ENCODE measurements at regions not wholly inside any gene's neighbourhood (a gene's known extent, or its start where the extent isn't known, plus 50 kb on each side); places are given as distances from the start of the nearest gene placed in this dataset.
"Not testable (repeated sequence)": the region's sequence is repeated elsewhere in the genome, so short reads cannot be mapped to it uniquely, and the experiment has no call there.

DNA sequence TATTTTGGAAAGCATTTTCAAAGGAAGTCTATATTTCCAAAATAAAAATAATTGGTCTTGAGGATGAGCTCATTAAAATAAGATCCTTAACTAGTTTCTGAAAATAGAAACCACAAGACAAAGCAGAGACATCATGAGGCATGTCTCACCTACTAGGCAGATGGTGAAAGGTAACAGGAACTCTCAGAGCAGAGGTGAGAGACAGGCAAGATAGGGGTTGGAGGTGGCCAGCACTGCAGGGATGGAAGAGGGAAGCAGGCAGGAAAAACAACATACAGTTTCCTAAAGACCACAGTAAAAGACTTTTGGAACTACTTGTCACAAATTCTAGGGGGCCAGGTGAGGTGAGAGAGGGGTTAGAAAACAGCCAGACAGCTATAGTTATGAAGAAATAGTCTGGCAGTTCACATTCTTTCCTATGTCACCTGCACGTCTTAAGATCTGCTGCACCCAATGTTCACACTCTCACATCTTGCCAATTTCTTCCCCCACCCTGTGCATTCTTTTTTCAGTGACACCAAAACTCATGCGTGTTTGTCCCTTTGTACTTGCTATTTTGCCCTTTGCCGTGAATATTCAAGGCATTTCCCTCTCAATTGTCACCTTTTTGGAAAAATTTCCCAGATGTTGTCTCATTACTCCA is 341.7 kb upstream of the KITLG start:
- H3K27me3 Mint-ChIP-seq, result no peaks in the 10 kb centered on the region
- H3K9me3 Mint-ChIP-seq, result no peaks in the 10 kb centered on the region
- CTCF ChIA-PET, result interaction anchor here (1.5 kb wide), 1 partner anchor 78 kb away, joined by 3 read pairs; no protein-coding TSS in a partner anchor
- H3K4me1 Mint-ChIP-seq, result no peaks in the 10 kb centered on the region
- DNase-seq, result no peak
- POLR2A ChIA-PET, result no interaction called here
- no peak overlapping the region for H3K4me3 Mint-ChIP-seq
- H3K36me3 Mint-ChIP-seq (ENCODE audit: low read depth), result no peaks in the 10 kb centered on the region
- no peak overlapping the region for H3K27ac Mint-ChIP-seq

DNA sequence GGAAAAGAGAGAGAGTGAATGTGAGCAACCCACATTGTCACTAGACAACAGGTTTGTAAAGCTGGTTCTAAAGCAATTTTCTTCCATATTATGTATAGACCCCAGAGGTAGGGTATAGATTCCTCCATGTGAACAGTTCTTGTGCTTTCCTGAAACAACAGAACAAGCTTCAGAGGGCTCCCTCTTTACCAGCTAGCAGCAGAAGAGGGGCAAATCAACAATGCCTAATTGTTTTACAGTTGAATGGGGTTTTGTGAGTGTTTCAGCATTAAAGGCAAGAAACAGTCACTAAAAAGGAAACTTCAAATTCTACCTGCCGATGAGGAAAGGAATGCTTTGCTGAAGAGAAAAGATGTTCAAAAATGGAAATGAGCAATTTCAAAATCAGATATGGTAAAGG is 341.2 kb upstream of the KITLG start:
- H3K36me3 Mint-ChIP-seq (ENCODE audit: low read depth), result no peaks in the 10 kb centered on the region
- no peaks in the 10 kb centered on the region for H3K27me3 Mint-ChIP-seq
- H3K4me1 Mint-ChIP-seq, result no peaks in the 10 kb centered on the region
- H3K9me3 Mint-ChIP-seq, result no peaks in the 10 kb centered on the region
- ChIA-PET CTCF (no interaction called here), POLR2A (no interaction called here)
- H3K27ac Mint-ChIP-seq, result no peak overlapping the region
- no peak for DNase-seq
- H3K4me3 Mint-ChIP-seq, result no peak overlapping the region

DNA sequence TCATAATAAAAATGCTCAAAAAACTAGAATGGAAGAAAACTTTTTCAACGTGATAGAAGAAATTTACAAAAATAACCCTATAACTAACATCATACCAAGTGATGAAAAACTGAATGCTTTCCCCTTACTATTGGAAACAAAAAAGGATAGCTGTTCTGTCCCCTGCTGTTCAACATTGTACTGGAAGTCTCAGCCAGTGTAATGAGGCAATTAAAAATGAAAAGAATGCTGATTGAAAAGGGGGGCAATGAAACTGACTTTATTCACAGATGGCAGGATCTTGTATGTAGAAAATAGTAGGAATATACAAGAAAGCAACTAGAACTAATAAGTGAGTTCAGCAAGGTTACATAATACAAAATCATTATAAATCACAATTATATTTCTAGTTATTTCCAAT is 337.9 kb upstream of the KITLG start:
- POLR2A ChIA-PET, result no interaction called here
- no peak for DNase-seq
- CTCF ChIA-PET, result no interaction called here
- Mint-ChIP-seq H3K27me3 (no peaks in the 10 kb centered on the region), H3K9me3 (peaks cover 9% of the 10 kb centered on the region), H3K27ac (no peak overlapping the region), H3K4me1 (no peaks in the 10 kb centered on the region), H3K4me3 (no peak overlapping the region), H3K36me3 (ENCODE audit: low read depth) (no peaks in the 10 kb centered on the region)

DNA sequence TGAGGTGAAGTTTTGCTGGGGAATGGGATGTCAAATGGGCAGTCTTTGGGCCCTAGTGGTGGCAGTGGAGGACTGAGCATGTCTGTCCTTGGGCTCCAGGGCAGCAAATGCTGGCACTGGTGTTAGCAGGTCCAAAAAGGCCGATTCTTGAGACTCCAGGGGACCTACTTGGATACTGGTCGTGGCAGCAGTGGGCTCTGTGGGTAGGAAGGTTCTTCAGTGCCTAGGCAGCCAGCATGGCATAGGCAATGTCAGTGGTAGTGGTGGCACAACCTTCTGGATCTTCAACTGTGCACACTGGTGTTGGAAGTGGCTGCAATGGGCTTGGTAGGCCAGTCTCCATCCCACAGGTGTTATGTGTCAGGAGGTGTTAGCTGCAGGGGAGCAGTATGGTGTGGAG is 334.7 kb upstream of the KITLG start:
- H3K4me3 Mint-ChIP-seq, result no peak overlapping the region
- CTCF ChIA-PET, result no interaction called here
- H3K36me3 Mint-ChIP-seq (ENCODE audit: low read depth), result no peaks in the 10 kb centered on the region
- H3K9me3 Mint-ChIP-seq, result peaks cover 13% of the 10 kb centered on the region
- no peaks in the 10 kb centered on the region for H3K4me1 Mint-ChIP-seq
- no peaks in the 10 kb centered on the region for H3K27me3 Mint-ChIP-seq
- no peak overlapping the region for H3K27ac Mint-ChIP-seq
- POLR2A ChIA-PET, result interaction anchor here (0.5 kb wide), 1 partner anchor 682 kb away, joined by 3 read pairs; no protein-coding TSS in a partner anchor
- no peak for DNase-seq

DNA sequence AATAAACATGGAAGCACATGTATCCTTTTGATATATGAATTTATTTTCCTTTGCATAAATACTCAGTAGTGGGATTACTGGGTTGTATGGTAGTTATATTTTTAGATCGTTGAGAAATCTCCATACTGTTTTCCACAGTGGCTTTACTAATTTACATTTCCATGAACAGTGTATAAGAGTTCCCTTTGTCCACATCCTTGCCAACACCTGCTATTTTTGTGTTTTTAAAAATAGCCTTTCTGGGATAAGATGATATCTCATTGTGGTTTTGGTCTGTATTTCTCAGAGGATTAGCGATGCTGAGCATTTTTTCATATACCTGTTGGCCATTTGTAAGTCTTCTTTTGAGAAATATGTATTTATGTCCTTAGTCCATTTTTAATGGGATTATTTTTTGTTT is 329.2 kb upstream of the KITLG start:
- CTCF ChIA-PET, result no interaction called here
- no peaks in the 10 kb centered on the region for H3K4me1 Mint-ChIP-seq
- DNase-seq, result no peak
- no peaks in the 10 kb centered on the region for H3K36me3 Mint-ChIP-seq (ENCODE audit: low read depth)
- POLR2A ChIA-PET, result no interaction called here
- H3K27me3 Mint-ChIP-seq, result no peaks in the 10 kb centered on the region
- no peak overlapping the region for H3K4me3 Mint-ChIP-seq
- H3K9me3 Mint-ChIP-seq, result peaks cover 9% of the 10 kb centered on the region
- H3K27ac Mint-ChIP-seq, result no peak overlapping the region

DNA sequence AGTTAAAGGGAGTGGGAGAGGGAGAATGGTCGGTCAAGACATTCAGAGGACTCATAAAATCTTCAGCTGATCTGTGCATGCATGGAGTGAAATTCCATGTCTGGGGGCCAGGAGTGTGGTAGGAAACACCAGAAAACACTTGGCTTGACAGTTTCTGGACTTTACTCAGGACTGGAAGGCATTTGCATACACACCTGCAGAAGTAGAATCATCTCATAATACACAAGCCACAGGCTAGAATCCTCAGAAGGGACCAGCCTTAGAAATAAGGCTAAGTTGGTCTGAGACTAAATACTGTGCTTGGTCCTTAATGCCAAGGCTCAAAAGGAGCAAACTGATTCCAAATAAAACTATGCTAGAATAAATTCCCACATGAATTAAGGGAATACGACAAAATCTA is 328.1 kb upstream of the KITLG start:
- ChIA-PET CTCF (no interaction called here), POLR2A (no interaction called here)
- H3K27ac Mint-ChIP-seq, result no peak overlapping the region
- no peak for DNase-seq
- H3K27me3 Mint-ChIP-seq, result no peaks in the 10 kb centered on the region
- H3K4me1 Mint-ChIP-seq, result no peaks in the 10 kb centered on the region
- peaks cover 5% of the 10 kb centered on the region for H3K9me3 Mint-ChIP-seq
- no peaks in the 10 kb centered on the region for H3K36me3 Mint-ChIP-seq (ENCODE audit: low read depth)
- no peak overlapping the region for H3K4me3 Mint-ChIP-seq

DNA sequence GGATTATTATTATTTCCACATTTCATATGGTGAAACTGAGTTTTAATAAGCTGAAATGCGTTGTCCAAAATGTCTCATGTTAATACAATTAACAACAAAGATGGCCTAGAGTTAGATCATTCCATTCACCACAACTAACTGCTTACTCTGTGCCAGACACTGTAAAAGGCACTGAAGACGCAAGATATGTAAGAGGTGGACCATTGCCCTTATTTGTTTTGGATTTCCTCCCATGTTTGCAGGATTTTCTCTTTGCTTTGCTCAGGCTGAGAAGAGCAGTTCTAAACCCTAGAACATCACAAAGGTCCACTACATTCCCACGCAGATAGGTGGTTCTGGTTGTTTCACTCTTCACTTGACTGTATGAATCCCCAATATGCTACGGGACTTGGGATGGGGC is 324.4 kb upstream of the KITLG start:
- ChIA-PET POLR2A (no interaction called here), CTCF (no interaction called here)
- no peak overlapping the region for H3K4me3 Mint-ChIP-seq
- DNase-seq, result no peak
- H3K4me1 Mint-ChIP-seq, result no peaks in the 10 kb centered on the region
- no peaks in the 10 kb centered on the region for H3K36me3 Mint-ChIP-seq (ENCODE audit: low read depth)
- H3K27ac Mint-ChIP-seq, result no peak overlapping the region
- no peaks in the 10 kb centered on the region for H3K27me3 Mint-ChIP-seq
- no peaks in the 10 kb centered on the region for H3K9me3 Mint-ChIP-seq

DNA sequence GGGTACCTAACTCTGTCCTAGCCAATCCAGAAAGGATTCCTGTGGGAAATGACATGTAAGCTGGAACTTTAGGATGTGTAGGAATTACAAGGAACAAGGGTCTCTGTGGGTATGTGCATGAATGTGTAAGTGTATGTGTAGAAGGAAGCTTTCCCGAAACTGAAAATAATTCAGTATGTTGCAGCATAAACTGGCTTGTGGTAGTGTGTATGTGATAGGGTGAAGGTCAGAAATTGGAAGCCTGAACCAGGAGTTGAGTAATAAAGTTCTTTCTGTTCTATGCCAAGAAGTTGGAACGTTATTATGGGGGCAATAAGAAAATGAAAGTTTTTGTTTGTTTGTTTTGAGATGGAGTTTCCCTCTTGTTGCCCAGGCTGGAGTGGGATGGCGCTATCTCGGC is 323.1 kb upstream of the KITLG start:
- Mint-ChIP-seq H3K4me1 (no peaks in the 10 kb centered on the region), H3K36me3 (ENCODE audit: low read depth) (no peaks in the 10 kb centered on the region), H3K27me3 (no peaks in the 10 kb centered on the region), H3K4me3 (no peak overlapping the region), H3K9me3 (no peaks in the 10 kb centered on the region), H3K27ac (no peak overlapping the region)
- ChIA-PET CTCF (no interaction called here), POLR2A (no interaction called here)
- no peak for DNase-seq

DNA sequence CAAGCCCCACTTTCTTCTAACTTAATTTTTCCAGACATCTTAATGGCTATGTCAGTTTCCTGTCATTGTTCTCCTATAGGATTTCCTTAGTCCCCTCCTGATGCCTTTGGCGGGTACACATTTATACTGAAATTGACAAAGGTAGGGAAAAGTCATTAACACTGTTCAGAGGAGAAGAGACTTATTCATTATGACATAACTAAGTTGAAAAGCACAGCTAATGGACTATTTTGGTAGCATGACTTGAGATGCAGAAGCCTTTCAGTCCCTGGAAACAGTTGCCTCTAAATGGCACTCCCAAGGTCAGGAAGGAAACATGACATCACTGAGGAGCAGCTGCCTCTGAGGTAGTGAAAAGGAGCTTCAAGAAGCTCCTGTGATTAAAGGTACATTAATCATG is 317.5 kb upstream of the KITLG start:
- Mint-ChIP-seq H3K4me3 (no peak overlapping the region), H3K9me3 (no peaks in the 10 kb centered on the region), H3K4me1 (no peaks in the 10 kb centered on the region), H3K27ac (no peak overlapping the region), H3K27me3 (no peaks in the 10 kb centered on the region), H3K36me3 (ENCODE audit: low read depth) (no peaks in the 10 kb centered on the region)
- no peak for DNase-seq
- POLR2A ChIA-PET, result no interaction called here
- CTCF ChIA-PET, result no interaction called here

DNA sequence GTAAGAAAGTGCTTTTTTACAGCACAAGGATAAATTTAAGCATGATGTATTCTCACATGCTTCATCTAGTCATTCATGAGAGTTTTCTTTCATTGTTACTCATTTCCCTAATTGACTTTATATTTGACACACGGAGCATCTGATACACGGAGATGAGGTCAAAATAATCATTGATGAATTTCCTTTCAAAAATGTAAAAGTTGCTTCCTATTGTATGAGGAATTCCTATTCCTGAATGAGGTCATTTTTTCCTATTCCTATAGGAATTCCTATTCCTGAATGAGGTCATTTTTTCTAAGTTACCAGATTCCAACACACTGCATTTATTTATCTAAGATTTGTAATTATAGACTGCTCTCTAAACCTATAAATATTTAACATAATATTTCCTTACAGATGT is 316.7 kb upstream of the KITLG start:
- no peaks in the 10 kb centered on the region for H3K36me3 Mint-ChIP-seq (ENCODE audit: low read depth)
- DNase-seq, result no peak

DNA sequence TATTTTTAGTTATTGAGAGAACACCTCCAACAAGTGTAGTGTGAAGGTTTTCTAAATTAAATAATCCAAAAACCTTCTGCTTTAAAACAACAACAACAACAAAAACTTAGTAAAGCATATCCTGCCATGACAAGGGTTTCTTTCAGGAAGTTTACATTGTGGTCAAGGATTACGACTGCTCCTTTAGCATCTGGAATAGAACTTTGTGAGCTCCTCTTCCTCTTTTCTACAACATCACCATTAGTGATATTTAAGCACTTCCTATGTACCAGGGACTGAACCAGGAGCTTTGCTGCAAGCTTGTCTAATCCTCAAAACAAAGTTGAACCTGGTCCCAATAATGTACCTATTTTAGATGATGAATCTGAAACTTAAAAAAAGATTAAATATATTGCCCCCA is 315.4 kb upstream of the KITLG start:
- no peak for DNase-seq
- ChIA-PET POLR2A (no interaction called here), CTCF (no interaction called here)
- Mint-ChIP-seq H3K36me3 (ENCODE audit: low read depth) (no peaks in the 10 kb centered on the region), H3K27ac (no peak overlapping the region), H3K4me1 (no peaks in the 10 kb centered on the region), H3K4me3 (no peak overlapping the region), H3K9me3 (no peaks in the 10 kb centered on the region), H3K27me3 (no peaks in the 10 kb centered on the region)

More for the DNA sequence above, 316.7 kb upstream of the KITLG start:
- ChIA-PET CTCF (no interaction called here), POLR2A (no interaction called here)
- no peak overlapping the region for H3K4me3 Mint-ChIP-seq
- no peaks in the 10 kb centered on the region for H3K27me3 Mint-ChIP-seq
- H3K4me1 Mint-ChIP-seq, result no peaks in the 10 kb centered on the region
- H3K27ac Mint-ChIP-seq, result no peak overlapping the region
- H3K9me3 Mint-ChIP-seq, result no peaks in the 10 kb centered on the region

DNA sequence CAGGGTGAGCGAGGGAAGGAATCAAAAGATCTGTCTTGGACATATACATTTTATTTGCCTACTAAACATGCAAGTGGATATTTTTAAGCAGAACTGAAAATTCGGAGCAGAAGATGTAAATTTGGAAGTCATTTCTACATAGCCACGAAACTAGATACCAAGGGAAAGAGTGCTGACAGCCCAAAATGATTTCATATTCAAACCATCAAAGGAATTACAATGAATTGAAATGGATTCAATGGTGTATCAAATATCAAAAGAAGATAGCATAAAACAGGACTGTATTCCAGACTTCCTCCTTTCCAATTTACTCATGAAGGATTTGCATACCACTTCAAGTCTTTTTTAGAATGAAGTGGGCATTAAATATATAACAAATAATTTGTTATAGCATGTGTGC is 313.5 kb upstream of the KITLG start:
- no peaks in the 10 kb centered on the region for H3K9me3 Mint-ChIP-seq
- H3K27ac Mint-ChIP-seq, result no peak overlapping the region
- H3K27me3 Mint-ChIP-seq, result no peaks in the 10 kb centered on the region
- ChIA-PET POLR2A (no interaction called here), CTCF (no interaction called here)
- H3K4me1 Mint-ChIP-seq, result no peaks in the 10 kb centered on the region
- H3K4me3 Mint-ChIP-seq, result no peak overlapping the region
- H3K36me3 Mint-ChIP-seq (ENCODE audit: low read depth), result no peaks in the 10 kb centered on the region
- no peak for DNase-seq

DNA sequence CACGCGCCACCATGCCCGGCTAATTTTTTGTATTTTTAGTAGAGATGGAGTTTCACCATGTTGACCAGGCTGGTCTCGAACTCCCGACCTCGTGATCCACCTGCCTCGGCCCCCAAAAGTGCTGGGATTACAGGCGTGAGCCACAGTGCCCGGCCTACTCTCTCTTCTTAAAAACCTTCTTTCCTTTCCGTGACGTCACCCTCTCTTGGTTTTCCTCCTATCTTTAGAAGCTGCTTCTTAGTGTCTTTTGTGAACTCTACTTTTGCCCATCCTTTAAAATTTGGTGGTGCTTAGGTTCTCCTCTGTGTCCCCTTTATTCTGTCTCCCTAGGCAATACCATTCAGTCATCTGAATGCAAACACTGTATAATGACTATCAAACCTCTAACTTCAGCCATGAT is 311.2 kb upstream of the KITLG start:
- H3K27ac Mint-ChIP-seq; H3K36me3 Mint-ChIP-seq (ENCODE audit: low read depth); POLR2A ChIA-PET; H3K4me3 Mint-ChIP-seq; H3K27me3 Mint-ChIP-seq; H3K4me1 Mint-ChIP-seq; DNase-seq; H3K9me3 Mint-ChIP-seq: not testable (repeated sequence)
- CTCF ChIA-PET, result interaction anchor here (0.8 kb wide), 1 partner anchor 8 kb away, joined by 3 read pairs; no protein-coding TSS in a partner anchor

DNA sequence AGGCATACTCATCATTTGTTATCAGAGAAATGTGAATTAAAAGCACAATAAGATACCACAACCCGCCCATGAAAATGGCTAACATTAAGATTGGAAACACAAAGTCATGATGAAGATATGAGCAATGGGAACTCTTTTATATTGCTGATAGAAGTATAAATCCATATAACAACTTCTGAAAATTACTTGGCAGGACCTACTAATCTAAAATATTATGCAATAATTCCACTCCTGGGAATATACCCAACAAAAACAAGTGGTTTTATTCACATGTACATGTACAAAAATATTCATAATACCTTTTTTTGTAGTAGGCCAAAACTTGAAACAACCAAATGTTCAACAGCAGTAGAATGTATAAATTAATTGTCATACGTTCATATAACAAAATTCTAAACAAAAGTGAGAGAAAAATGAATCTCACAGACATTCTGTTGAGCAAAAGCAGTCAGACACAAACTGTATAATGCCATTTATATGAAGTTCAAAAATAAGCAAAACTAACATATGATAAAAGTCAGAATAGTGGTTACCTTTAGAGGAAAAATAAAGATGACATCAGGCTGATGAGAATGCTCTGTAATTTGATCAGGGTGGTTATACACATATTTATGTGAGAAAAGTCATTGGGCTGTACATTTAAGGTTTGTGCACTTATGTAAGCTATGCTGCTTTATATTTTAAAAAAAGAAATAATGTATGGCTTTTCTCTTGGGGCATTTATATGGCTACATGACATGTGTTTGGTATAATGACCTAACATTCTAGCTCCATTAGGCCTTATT is 309.2 kb upstream of the KITLG start:
- H3K4me1 Mint-ChIP-seq, result no peaks in the 10 kb centered on the region
- H3K4me3 Mint-ChIP-seq, result no peak overlapping the region
- H3K36me3 Mint-ChIP-seq (ENCODE audit: low read depth), result no peaks in the 10 kb centered on the region
- no peak overlapping the region for H3K27ac Mint-ChIP-seq
- POLR2A ChIA-PET, result no interaction called here
- no peaks in the 10 kb centered on the region for H3K9me3 Mint-ChIP-seq
- H3K27me3 Mint-ChIP-seq, result no peaks in the 10 kb centered on the region
- CTCF ChIA-PET, result no interaction called here
- DNase-seq, result no peak
